ENCODE measurements at regions not wholly inside any gene's neighbourhood (a gene's known extent, or its start where the extent isn't known, plus 50 kb on each side); places are given as distances from the start of the nearest gene placed in this dataset.

- H3K4me1 ChIP-seq (replicated peaks) = no peaks in the 10 kb centered on the region
- H3K4me3 ChIP-seq = no peak overlapping the region
- no peaks in the 10 kb centered on the region for H3K27me3 ChIP-seq (replicated peaks; ENCODE audit: insufficient read depth)
- H3K27ac ChIP-seq = no peak overlapping the region
- no peak for DNase-seq (ENCODE audit: low spot score)
- no peaks in the 10 kb centered on the region for H3K9me3 ChIP-seq
- H3K36me3 ChIP-seq = no peaks in the 10 kb centered on the region
- TF ChIP-seq CTCF (IDR thresholded peaks at IDR 0.05) (no peak), POLR2AphosphoS5 (IDR thresholded peaks at IDR 0.05) (no peak), POLR2A (IDR thresholded peaks at IDR 0.05) (no peak)
- intact Hi-C loops (cut with DNase I) = no loop called here
Observed at GRCh38 chr5:103451261-103451660, 111.3 kb downstream of the NUDT12 start.

- Histone ChIP-seq H3K9me3 (no peaks in the 10 kb centered on the region), H3K4me3 (no peak overlapping the region), H3K4me1 (replicated peaks) (no peaks in the 10 kb centered on the region), H3K36me3 (no peaks in the 10 kb centered on the region), H3K27ac (no peak overlapping the region), H3K27me3 (replicated peaks; ENCODE audit: insufficient read depth) (no peaks in the 10 kb centered on the region)
- no peak for DNase-seq (ENCODE audit: low spot score)
- intact Hi-C loops (cut with DNase I) = no loop called here
- 79% methylated on average over 4 of the region's 4 CpGs for WGBS
- no peak for TF ChIP-seq POLR2A (IDR thresholded peaks at IDR 0.05)
- no peak for TF ChIP-seq POLR2AphosphoS5 (IDR thresholded peaks at IDR 0.05)
- TF ChIP-seq CTCF (IDR thresholded peaks at IDR 0.05) = no peak
Observed at GRCh38 chr5:103450333-103451061, 112.1 kb downstream of the NUDT12 start.

DNA sequence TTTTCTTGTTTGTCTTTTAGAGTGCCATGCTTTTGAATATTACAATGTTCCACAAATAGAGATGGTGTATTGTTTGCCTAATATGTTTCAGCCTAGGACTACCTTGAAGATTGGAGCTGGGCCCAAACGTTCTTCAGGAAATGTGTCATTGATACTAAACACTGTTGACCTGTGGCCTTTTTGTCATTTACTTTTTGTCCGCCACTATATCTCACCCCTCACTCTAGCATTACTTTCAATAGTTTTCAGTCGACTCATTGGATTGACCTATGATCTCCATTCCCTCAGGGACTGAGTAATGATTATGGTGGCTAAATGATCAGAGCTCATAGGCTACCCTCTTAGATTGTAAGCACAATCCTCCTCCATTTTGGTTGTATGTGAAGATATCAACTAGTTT is 115.8 kb downstream of the NUDT12 start:
- Histone ChIP-seq H3K9me3 (no peaks in the 10 kb centered on the region), H3K4me1 (replicated peaks) (no peaks in the 10 kb centered on the region), H3K27me3 (replicated peaks; ENCODE audit: insufficient read depth) (no peaks in the 10 kb centered on the region), H3K36me3 (no peaks in the 10 kb centered on the region), H3K4me3 (no peak overlapping the region), H3K27ac (no peak overlapping the region)
- intact Hi-C loops (cut with DNase I) = no loop called here
- TF ChIP-seq POLR2A (IDR thresholded peaks at IDR 0.05) (no peak), POLR2AphosphoS5 (IDR thresholded peaks at IDR 0.05) (no peak), CTCF (IDR thresholded peaks at IDR 0.05) (no peak)
- DNase-seq (ENCODE audit: low spot score) = no peak
- 64% methylated on average over 3 of the region's 3 CpGs for WGBS

DNA sequence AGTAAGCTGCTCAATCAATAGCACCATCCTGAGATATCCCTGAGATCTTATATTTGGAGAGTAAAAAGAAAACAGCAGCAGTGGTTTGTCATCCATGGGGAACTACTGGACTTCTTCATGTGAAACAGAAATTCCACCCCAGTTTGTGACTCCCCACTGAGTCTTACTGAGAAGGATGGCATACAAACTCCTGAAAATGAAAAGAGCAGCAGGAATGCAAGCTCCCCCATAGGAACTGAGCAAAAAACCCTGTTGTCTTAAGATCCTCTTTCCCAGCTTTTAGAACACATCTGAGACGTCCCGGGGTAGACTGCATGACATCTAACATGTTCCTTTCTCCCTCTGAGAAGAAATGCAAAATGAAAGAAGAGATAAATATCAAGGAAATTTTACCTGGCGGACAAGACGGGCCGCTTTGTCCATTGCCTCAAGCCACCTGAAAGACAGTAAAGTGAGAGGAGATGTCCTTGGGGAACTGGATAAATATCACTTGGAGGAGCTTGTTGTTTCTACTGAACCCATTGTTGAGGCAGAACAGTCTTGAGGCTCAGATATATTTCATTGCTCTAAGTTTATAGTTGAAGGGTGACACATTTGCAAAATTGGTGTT is 117.1 kb downstream of the NUDT12 start:
- Histone ChIP-seq H3K4me1 (replicated peaks) (no peaks in the 10 kb centered on the region), H3K9me3 (no peaks in the 10 kb centered on the region), H3K36me3 (no peaks in the 10 kb centered on the region), H3K27ac (no peak overlapping the region), H3K27me3 (replicated peaks; ENCODE audit: insufficient read depth) (no peaks in the 10 kb centered on the region), H3K4me3 (no peak overlapping the region)
- TF ChIP-seq CTCF (IDR thresholded peaks at IDR 0.05) = no peak
- no peak for TF ChIP-seq POLR2A (IDR thresholded peaks at IDR 0.05)
- TF ChIP-seq POLR2AphosphoS5 (IDR thresholded peaks at IDR 0.05) = no peak
- intact Hi-C loops (cut with DNase I) = no loop called here
- DNase-seq (ENCODE audit: low spot score) = no peak
- 72% methylated on average over 5 of the region's 5 CpGs for WGBS

Data from prostate gland (tissue), 2 donors.